ENCODE measurements at regions not wholly inside any gene's neighbourhood (a gene's known extent, or its start where the extent isn't known, plus 50 kb on each side); places are given as distances from the start of the nearest gene placed in this dataset.
A peak's percentile ranks its signal among the peaks of the same experiment; 100 is the strongest.
"Not testable (repeated sequence)": the region's sequence is repeated elsewhere in the genome, so short reads cannot be mapped to it uniquely, and the experiment has no call there.

- DNase-seq = no peak
Observed at GRCh38 chr14:26293909-26294308, 303.9 kb downstream of the NOVA1 start.

- no peak for DNase-seq
Observed at GRCh38 chr14:26289891-26290486, 307.8 kb downstream of the NOVA1 start.

- DNase-seq = no peak
Observed at GRCh38 chr14:26286913-26287205, 311.0 kb downstream of the NOVA1 start.

GRCh38 chr14:26286081-26286912 is 311.5 kb downstream of the NOVA1 start:
- no peak for DNase-seq

- no peak for DNase-seq
Observed at GRCh38 chr14:26282578-26282977, 315.3 kb downstream of the NOVA1 start.

- not testable (repeated sequence) for DNase-seq
Observed at GRCh38 chr14:26282011-26282410, 315.8 kb downstream of the NOVA1 start.

GRCh38 chr14:26281280-26281998 is 316.4 kb downstream of the NOVA1 start:
- no peak for DNase-seq

GRCh38 chr14:26276757-26277156 is 321.1 kb downstream of the NOVA1 start:
- DNase-seq = peak; percentile 24

- no peak for DNase-seq
Observed at GRCh38 chr14:26265170-26265685, 332.6 kb downstream of the NOVA1 start.

GRCh38 chr14:26261368-26262122 is 336.3 kb downstream of the NOVA1 start:
- no peak for DNase-seq

GRCh38 chr14:26255213-26255612 is 342.6 kb downstream of the NOVA1 start:
- DNase-seq = peak; percentile 28

GRCh38 chr14:26252176-26252575 is 345.7 kb downstream of the NOVA1 start:
- no peak for DNase-seq

- no peak for DNase-seq
Observed at GRCh38 chr14:26233118-26233517, 364.7 kb downstream of the NOVA1 start.

- DNase-seq = no peak
Observed at GRCh38 chr14:26218861-26219260, 379.0 kb downstream of the NOVA1 start.

GRCh38 chr14:26217778-26218177 is 380.1 kb downstream of the NOVA1 start:
- DNase-seq = no peak

GRCh38 chr14:26216786-26217185 is 381.0 kb downstream of the NOVA1 start:
- DNase-seq = no peak

GRCh38 chr14:26213846-26214575 is 383.8 kb downstream of the NOVA1 start:
- peak; percentile 97 for DNase-seq

GRCh38 chr14:26209699-26210098 is 388.1 kb downstream of the NOVA1 start:
- DNase-seq = no peak

GRCh38 chr14:26206640-26207039 is 391.2 kb downstream of the NOVA1 start:
- DNase-seq = no peak

GRCh38 chr14:26204728-26205479 is 392.9 kb downstream of the NOVA1 start:
- DNase-seq = no peak

GRCh38 chr14:26204366-26204727 is 393.5 kb downstream of the NOVA1 start:
- DNase-seq = no peak

GRCh38 chr14:26200687-26201086 is 397.1 kb downstream of the NOVA1 start:
- DNase-seq = no peak
